ENCODE measurements at regions not wholly inside any gene's neighbourhood (a gene's known extent, or its start where the extent isn't known, plus 50 kb on each side); places are given as distances from the start of the nearest gene placed in this dataset.
"Not testable (repeated sequence)": the region's sequence is repeated elsewhere in the genome, so short reads cannot be mapped to it uniquely, and the experiment has no call there.

DNA sequence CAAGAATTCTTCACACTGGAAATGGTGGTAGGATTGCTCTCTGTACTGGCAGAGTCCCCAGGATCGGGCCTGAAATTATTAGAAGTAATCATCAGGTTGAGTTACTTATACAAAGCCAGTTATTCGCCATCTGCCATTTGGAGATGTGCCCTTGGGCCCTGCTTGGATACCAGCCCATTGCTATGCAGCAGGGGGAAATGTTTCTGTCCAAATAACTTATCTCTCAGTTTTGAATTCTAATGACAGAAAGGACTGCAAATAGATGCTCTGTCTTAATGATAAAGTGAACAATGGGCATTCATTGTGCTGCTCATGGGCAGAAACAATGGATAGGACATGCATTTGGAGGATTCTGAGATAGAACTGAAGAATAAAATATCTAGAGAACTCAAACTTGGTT, 139.1 kb upstream of the PELI2 start:
- DNase-seq (no peak), ATAC-seq (no peak)

DNA sequence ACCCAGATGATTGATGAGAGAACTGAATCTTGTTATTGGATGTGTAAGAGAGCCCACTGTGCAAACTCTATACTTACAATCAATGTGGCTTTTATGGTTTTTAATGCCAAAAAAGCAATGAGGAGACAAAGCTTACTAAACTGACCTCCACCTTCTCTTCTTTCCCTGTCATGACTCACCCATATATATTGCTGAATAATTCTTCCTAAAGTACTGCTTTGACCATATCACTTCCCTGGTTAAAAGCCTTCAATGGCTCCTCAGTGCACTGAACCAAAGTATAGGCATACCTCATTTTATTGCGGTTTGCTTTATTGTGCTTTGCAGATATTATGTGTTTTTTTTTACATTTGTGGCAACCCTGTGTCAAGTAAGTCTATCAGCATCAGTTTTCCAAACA, 138.4 kb upstream of the PELI2 start:
- DNase-seq: no peak
- no peak for ATAC-seq

DNA sequence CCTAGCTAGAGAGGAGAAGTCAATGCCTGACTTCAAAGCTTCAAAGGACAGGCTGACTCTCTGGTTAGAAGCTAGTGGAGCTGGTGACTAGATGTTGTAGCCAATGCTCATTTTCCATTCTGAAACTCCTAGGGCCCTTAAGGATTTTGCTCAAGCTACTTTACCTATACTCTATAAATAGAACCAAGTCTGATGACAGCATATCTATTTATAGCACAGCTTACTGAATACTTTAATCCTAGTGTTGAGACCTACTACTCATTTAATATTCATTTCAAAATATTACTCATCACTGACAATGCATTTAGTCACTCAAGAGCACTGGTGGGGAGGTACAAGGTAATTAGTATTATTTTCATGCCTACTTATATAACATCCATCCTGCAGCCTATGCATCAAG, 137.2 kb upstream of the PELI2 start:
- DNase-seq: no peak
- peak; percentile 90 for ATAC-seq

DNA sequence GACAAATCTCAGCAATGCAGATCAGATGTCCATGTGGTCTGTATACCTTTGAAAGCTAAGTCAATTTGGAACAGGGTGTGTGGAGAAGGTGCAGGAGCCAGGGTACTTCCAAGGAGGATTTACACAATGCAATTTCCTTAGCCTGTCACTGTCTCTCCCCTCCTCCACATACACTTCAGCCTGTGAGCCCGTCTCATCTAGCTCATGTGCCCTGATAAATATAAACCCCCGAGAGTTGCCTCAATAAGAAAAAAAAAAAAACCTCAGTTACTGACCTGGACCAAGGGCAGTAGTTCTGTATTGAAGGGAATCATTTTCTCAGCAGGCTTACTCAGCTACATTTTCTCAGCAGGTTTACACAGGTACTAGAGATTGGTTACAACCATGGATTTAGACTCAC, 132.1 kb upstream of the PELI2 start:
- ATAC-seq (no peak), DNase-seq (no peak)

DNA sequence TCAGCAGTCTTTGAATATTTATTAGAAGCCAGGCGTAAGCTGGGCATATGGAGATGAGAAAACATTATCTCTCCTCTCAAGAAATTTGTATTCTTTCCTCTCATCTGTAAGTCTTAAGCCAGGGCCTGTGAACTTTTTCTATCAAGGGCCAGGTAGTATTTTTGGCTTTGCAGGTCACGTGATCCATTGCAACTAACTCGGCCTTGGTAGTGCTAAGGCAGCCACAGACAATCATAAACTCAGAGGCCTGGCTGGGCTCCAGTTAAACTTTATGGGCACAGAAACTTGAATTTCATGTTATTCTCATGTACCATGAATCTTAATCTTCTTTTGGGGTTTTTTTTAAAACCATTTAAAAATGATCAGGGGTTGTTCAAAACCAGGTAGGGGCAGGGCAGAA, 117.4 kb upstream of the PELI2 start:
- DNase-seq (no peak), ATAC-seq (no peak)

DNA sequence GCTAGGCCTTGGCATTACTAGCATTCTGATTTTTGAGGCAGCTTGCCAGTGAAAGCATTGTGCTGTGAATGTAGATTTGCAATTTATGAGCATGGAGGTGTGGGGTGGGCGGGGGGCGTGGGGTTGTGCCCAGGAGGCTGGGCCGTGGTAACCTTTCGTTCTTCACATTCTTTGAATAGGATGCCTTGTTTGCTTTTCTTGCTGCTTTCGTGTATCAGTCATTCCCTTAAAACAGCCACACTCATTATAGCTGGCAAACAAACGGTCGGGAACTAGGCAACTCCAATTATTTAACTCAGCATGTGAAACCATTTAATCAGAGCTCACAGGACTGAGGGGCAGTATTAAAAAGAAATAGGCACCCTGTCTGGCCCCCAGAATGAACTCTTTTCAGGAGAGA, 115.9 kb upstream of the PELI2 start:
- DNase-seq: no peak
- no peak for ATAC-seq

DNA sequence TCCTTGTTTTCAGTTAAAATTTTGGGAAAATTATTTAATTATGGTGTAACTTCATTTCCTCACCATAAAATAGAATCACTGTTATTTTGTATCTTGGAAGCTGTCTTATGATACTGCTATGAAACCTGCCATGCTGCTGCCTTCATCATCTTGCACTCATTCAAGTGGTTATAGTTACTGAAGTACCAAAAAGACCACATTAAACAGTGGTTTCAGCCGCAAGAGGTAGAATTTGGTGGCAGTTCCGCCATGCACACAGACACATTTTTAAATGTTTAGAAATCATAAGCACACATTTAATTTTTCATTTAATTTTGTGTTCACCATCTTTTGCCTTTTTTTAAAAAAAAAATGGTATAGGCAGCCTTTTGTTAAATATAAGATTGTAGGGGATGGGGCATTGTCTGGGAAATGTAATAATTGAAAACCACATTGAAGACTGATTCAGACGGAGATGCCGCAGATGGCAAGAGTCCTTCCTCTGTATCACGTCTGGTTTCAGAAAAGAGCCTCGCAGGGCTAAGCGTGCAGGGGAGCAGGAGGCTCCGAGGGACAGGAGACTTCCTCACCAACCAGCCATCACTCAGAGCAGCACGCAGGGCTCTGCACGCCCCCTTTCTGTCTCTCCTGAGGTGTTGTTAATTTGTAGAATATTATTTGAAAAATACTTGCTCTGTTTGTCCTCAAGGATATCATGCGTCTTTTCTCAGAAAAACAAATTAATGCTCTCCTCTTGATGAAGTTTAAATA, 115.2 kb upstream of the PELI2 start:
- peak; percentile 63 for DNase-seq

DNA sequence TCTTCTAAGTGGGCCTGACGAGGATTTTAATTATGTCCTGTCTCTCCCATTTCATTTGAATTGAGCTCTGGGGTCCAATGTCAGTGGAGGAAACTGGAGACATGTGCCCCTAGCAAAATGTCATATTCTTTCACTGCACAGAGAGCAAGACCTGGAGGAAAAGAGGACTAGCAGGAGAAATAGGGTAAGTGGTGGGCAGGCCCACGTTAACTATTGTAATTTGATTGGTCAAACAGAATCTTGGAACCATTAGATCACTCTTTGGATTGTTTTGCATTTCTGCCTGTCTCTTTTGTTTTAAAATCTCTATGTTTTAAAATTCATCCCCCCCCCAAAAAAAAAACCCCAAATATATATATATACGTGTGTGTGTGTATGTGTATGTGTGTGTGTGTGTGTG, 113.9 kb upstream of the PELI2 start:
- DNase-seq: no peak
- no peak for ATAC-seq

More for the DNA sequence above, 115.2 kb upstream of the PELI2 start:
- ATAC-seq: peak; percentile 98

DNA sequence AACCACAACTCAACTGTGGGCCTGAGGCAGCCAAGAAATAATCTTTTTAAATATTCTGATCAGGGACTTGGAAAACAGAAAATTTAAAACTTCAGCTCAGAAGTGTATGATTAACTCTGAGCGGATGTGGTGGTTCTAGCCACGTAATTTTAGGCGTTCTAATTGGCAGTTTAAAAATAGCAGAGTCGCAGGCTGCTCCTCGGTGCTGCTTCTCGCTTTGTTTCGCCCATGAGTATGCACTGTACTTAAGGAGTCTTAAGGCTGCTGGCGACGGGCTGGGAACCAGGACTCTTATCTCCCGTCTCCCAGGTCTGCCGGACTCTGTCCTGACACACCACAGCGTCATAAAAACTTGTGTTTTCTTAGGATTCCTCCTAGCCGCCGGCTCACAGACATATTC, 113.4 kb upstream of the PELI2 start:
- DNase-seq (peak; percentile 15), ATAC-seq (peak; percentile 70)

DNA sequence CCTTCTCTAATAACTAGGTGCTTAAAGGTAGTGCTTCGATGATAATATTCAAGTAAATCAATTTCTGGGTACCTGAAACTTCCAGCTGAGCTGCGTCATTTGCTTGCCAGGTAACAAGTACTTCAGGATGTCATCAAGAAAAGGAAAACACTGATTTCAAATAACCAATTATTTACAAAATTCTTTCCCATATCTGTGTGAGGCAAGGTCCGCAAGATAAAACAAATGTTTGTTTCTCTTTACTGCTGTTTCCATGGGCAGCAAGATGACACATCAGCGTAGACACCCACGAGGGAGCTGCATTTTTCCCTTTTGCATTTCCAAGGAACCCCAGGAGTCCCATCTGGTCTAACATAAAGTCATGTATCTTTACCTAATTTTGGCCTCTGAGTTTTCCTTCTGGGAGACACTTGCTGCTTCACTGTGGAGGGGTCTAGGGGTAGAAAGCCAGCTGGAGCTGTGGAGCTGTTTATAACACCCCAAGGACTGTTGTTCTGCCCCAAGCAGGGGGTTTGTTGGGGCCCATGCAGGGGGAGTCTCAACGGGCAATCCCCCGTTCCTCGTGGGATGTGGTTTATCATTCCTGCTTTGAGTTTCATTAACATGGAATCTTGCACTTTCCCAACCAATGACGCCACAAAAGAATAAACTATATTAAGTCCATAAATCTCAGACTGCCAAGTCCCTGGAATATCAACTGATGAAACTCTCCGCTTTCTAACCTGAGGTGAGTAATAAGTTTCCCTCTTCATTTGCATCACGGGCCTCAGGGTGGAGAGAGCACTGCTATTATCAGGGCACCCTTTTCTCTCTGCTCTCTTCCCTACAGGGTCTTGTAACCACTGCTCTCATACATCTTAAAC, 112.8 kb upstream of the PELI2 start:
- ATAC-seq: no peak
- no peak for DNase-seq

DNA sequence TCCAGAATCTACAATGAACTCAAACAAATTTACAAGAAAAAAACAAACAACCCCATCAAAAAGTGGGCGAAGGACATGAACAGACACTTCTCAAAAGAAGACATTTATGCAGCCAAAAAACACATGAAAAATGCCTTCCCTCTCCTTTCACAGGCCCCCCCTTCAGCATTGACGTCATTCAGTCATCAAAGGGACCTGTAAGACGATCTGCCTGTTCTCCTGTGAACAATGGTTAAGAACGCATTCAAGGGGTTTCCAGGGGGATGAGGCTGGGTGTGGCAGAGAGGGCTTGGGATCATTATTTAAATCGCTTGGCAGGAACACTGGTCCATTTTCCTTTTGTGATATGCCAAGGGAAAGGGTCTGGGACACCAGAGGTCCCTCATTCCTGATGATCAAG, 110.7 kb upstream of the PELI2 start:
- DNase-seq, ATAC-seq: not testable (repeated sequence)

DNA sequence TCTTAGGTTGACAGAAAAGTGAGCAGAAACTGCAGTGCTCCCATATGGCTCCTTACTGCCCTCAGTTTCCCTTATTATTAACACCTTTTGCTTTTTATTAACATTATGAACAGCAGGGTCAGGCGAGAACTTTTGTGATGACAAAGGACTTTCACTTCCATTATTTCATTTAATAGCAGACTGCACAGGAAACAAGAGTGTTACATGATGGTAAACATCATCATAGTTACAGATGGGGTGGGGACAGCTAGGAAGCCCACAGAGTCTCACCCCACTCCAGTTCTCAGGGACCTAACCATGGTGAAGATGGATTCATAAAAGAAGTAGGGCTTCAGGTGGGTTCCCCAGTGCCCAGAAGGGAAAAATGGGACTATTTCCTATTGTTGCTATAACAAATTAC, 110.1 kb upstream of the PELI2 start:
- DNase-seq: no peak
- no peak for ATAC-seq

DNA sequence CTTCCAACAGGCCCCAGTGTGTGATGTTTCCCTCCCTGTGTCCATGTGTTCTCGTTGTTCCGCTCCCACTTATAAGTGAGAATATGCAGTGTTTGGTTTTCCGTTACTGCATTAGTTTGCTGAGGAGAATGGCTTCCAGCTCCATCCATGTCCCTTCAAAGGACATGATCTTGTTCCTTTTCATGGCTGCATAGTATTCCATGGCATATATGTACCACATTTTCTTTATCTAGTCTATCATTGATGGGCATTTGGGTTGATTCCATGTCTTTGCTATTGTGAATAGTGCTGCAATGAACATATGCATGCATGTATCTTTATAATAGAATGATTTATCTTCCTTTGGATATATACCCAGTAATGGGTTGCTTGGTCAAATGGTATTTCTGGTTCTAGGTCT, 109.5 kb upstream of the PELI2 start:
- ATAC-seq, DNase-seq: not testable (repeated sequence)

DNA sequence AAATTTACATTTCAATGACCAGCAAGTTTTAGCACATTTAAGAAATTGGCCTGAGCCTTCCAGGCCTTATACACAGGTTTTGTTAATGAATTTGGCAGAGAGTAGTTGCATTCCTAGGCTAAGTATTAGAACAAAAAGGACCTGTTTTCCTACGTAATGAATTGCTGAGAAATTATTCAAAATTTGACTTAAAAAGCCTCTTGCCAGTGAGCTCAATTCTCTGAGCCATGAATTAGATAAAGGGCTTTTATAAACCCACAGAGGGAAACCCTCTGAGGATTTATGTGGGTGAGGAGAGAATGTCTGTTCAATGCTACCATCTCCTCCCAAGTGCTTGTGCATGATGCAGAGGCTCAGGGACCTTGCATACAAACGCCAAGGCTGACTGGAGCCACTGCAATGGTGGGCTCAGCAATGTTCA, 94.5 kb upstream of the PELI2 start:
- no peak for ATAC-seq

DNA sequence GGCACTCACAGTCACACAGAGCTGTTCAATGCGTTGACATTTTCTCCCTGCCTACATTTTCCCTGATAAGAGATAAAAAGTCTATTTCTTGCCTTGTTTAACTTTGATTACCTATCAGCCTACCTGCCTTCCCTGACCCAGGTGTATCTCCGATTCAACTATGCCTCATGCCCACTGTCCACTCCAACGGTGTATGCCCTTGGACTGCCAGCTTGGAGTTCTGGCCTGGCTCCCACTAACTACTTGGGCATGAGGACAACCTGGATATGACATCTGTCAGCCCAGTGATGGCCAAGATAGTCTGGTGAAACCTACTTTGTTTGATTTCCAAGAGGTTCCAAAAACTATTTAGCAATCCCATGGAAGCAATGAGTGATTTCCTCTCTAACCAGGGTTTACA, 93.0 kb upstream of the PELI2 start:
- DNase-seq (no peak), ATAC-seq (no peak)

More for the DNA sequence above, 94.5 kb upstream of the PELI2 start:
- no peak for DNase-seq

DNA sequence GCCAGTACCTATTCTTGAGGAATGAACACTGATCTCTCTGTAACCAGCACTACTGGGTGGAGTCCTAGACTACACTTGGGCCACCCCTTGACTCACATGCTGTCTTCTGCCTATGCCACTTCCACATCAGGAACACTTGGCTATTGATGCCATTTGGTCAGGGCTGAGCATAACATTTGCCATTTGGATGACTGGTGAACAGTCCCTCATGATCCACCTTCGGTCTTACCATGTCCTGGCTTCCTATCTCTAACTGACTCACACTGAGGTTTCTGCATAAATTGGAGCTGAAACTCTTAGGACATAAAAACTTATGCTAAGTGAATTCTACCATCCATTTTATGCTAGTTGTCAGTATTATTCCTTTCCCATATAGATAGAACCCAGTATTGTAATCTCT, 91.7 kb upstream of the PELI2 start:
- DNase-seq: no peak

DNA sequence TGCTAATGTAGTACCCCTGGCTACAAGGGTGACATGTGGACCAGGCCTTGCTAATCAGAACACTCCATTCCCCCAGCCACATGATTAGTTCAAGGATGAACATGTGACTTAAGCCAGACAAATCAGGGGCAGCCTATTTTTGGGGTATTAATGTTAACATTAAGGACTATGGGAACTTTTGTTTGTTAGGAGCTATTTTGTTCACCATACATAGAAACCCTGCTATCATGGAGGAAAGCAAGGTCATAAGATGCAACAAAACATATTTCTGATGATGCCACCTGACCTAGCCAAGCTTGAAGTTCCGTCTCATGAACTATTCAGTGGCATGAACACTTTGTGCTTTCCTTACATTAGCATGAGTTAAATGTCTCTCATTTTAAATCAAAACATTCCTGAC, 90.8 kb upstream of the PELI2 start:
- ATAC-seq (no peak), DNase-seq (no peak)

More for the DNA sequence above, 91.7 kb upstream of the PELI2 start:
- ATAC-seq: no peak

DNA sequence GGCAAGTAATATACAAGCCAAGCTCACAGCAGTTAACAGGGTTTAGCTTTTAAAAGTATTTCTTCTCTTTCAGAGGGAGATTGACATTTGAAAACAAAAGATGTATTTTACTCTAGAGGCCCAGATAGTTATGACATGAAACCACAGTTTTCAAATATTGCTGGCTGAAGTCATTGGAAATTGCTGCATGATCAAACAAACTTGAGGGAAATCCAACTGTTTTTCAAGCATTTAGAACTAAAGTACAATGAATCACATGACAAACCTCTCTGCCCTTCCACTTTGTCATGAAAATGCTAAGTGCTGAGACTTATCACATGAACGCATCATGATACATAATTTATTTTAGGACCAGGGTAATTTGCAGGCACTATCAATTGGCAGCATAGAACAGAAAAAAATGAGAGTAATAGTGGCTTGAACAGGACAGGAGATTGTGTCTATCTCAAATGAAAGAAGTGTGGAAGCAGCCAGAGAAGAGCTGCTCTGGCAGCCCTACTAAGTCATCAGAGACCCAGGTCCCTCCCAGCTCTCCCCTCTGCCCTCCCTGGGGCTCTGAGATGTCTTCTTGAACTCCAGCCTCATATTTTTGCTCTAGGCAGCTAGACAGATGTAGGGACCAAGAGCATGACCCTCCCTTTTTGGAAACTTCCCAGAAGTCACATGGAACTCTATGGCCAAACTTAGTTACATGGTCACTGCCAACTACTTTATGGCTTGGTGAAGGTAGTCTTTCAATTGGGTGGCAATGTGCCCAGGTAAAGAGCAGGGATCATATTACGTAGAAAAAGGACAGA, 90.1 kb upstream of the PELI2 start:
- ATAC-seq: no peak
- no peak for DNase-seq

DNA sequence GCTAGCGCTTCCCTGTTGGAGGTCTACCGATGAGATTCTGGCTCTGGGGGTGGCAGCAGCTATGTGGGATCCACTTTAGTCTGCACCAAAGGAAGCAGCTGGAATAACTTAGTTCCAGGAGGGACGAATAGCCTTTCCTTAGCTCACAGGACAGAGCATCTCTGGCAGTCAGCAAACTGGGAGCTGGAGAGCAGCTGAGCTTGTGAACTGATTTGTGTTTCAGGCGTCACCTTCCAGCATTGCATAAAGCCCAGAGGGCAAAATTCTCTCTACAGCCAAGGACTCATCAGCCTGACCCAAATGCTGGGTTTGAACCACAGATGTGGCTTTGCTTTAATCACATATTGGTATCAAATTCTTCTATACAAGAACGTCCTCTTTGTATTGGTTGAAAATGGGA, 81.9 kb upstream of the PELI2 start:
- DNase-seq: no peak
- no peak for ATAC-seq

DNA sequence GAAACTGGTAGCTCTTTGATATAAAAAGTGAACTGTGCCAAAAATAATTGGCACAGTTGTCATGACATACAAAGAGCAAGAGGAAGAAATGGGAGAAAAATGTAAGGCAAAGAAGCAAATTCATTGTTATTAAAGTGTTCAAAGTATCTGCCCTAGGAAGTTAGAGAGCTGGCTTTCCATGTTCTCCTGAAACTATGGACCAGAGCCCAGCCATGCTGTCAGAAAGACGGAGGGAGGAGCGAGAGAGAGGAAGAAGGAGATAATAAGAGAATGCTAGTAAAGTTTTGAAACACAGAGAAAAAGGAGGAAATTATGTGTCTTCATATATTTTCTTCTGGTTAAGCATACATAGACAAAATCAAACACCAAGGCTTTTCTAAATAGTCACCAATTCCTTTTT, 78.1 kb upstream of the PELI2 start:
- no peak for ATAC-seq

DNA sequence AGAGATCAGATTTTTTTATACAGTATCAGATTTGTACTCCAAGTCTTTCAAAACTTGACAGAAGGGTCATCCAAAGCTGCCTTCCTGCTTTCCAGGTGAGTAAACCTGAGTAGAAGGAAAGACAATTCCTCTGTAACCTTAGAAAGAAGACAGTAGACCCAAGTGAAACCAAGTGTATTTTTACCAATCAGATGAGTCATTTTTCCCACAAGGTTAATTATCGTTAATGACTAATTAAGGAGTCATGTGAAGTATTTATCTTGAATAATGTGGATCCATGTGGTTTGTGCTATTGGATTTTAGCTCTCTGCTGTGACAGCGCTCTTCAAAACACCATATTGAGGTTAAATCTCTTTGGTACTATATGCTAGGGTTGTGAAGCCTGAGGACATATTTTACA, 74.0 kb upstream of the PELI2 start:
- no peak for DNase-seq
- ATAC-seq: no peak

More for the DNA sequence above, 78.1 kb upstream of the PELI2 start:
- DNase-seq: no peak

DNA sequence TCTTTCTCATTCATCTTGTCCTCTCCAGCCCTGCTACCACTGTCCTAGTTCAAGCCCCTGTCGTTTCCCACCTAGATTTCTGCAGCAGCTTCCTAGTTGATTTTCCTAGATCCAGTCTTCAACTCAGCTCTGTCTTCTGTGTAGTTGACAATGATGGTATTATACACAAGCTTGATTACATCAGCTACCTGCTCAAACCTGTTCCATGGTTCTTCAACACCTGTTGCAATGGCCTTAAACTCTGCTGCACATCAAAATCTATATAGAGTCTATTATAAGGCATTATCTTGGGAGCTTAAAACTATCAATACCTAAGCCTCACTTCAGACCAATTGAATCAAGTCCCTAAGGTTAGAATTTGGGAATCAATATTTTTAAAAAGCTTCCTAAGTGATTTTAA, 71.7 kb upstream of the PELI2 start:
- no peak for DNase-seq
- no peak for ATAC-seq

DNA sequence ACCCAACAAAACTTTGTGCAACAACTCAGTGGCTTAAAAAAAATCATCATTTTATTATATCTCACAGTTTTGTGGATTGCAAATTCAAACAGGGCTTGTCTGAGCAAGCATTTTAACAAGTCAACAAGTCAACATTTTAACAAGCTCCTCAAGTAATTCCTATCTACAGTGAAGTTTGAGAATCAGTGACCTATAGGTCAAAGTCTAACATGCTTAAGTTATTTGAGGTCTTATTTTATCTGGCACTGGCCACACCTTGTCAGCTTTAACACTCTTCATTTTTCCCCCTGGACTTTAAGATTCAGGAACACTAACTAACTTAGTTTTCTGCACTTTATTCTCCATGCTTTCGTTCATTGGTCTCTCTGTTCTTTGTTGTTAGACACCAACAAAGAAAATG, 71.2 kb upstream of the PELI2 start:
- ATAC-seq (no peak), DNase-seq (no peak)

Measured in stimulated activated naive CD8-positive, alpha-beta T cell treated with anti-CD3 and anti-CD28 coated beads, Interleukin-15, Interleukin-2, amounts not matched to agents 100 U/mL and 50 U/mL, for 24 hours (primary cell).